AG10803 (cell line): ENCODE measurements at regions not wholly inside any gene's neighbourhood (a gene's known extent, or its start where the extent isn't known, plus 50 kb on each side); places are given as distances from the start of the nearest gene placed in this dataset.
A peak's percentile ranks its signal among the peaks of the same experiment; 100 is the strongest.

ENCODE experiments used
- DNase-seq: peaks from one replicate; pipeline ENCODE4 v3.0.0; 2010; ENCODE audit warnings: low read depth
- H3K4me3 ChIP-seq: 2 replicates; pipeline ENCODE4 v1.5.1; 2011; ENCODE audit warnings: mild to moderate bottlenecking, low read length, control low read depth
- TF ChIP-seq, protein P1 (sequence below): conservative IDR thresholded peaks from 2 replicates; pipeline ENCODE4 v1.5.1; 2011; ENCODE audit warnings: mild to moderate bottlenecking, low read length, control low read depth, inconsistent platforms

DNA sequence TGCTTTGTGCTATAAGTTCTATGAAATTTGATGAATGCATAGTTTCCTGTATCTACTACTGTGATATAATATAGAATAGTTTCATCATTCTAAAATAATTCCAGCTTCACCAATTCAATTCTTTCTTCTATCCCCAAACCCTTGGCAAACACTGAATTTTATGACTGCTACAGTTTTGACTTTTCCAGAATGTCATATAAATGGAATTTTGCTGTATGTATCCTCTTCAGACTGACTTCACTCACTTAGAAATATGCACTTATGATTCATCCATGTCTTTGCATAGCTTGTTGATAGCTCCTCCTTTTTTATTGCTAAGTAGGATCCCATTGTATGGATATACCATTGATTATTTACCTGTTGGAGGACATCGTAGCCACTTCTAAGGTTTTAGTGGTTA, 89.1 kb upstream of the HS3ST3A1 start:
- no peak for DNase-seq
- H3K4me3 ChIP-seq, result no peak overlapping the region
- TF ChIP-seq, protein P1, sequence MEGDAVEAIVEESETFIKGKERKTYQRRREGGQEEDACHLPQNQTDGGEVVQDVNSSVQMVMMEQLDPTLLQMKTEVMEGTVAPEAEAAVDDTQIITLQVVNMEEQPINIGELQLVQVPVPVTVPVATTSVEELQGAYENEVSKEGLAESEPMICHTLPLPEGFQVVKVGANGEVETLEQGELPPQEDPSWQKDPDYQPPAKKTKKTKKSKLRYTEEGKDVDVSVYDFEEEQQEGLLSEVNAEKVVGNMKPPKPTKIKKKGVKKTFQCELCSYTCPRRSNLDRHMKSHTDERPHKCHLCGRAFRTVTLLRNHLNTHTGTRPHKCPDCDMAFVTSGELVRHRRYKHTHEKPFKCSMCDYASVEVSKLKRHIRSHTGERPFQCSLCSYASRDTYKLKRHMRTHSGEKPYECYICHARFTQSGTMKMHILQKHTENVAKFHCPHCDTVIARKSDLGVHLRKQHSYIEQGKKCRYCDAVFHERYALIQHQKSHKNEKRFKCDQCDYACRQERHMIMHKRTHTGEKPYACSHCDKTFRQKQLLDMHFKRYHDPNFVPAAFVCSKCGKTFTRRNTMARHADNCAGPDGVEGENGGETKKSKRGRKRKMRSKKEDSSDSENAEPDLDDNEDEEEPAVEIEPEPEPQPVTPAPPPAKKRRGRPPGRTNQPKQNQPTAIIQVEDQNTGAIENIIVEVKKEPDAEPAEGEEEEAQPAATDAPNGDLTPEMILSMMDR, result no peak

DNA sequence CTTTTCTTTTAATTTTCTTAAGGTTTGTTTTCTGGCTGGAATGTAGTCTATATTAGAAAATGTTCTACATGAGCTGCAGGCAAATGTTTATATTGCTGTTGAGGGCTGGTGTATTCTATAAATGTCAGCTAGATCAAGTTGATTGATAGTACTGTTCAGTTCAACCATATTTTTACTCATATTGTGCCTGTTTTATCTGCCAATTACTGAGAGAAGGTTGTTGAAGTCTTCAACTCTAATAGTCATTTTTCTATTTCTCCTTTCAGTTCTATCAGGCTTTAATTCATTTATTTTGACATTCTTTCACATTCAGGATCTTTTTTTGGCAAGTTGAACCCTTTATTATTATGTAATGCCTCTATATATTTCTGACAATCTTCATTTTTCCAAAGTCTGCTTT, 93.2 kb upstream of the HS3ST3A1 start:
- DNase-seq, result no peak
- no peak overlapping the region for H3K4me3 ChIP-seq
- TF ChIP-seq, protein P1, result no peak

DNA sequence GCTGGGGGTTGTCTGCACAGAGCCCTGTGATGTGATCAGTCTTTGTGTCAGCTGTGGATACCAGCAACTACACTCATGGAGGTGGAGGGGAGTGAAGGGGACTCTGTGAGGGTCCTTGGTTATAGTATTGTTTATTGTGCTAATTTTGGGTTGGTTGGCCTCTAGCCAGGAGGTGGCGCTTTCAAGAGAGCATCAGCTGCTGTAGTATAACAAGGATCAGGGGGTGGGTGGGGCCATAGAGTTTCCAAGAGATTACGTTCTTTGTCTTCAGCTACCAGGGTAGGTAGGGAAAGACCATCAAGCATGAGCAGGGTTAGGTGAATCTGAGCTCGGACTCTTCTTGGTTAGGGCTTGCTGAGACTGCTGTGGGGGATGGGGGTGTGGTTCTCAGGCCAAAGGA, 97.1 kb upstream of the HS3ST3A1 start:
- TF ChIP-seq, protein P1, result no peak
- H3K4me3 ChIP-seq, result no peak overlapping the region
- DNase-seq, result no peak

DNA sequence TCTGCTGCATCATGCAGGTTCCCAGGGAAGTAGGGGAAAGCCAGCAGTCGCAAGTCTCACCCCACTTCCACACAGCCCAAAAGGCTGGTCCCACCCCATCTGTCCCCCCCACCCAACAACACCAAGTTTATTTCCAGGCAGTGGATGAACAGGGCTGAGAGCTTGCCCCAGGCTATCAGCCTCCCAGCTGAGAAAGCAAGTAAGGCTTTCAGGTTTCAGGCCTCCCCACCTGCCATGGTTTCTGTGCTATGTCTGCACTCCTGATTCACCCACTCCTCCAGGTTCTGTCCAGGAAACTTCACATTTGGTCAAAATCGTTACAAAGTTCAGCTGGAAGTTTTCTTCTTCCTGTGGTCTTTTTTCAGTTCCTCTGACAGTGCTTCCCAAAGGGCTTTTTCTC, 97.5 kb upstream of the HS3ST3A1 start:
- no peak overlapping the region for H3K4me3 ChIP-seq
- no peak for DNase-seq
- TF ChIP-seq, protein P1, result no peak

DNA sequence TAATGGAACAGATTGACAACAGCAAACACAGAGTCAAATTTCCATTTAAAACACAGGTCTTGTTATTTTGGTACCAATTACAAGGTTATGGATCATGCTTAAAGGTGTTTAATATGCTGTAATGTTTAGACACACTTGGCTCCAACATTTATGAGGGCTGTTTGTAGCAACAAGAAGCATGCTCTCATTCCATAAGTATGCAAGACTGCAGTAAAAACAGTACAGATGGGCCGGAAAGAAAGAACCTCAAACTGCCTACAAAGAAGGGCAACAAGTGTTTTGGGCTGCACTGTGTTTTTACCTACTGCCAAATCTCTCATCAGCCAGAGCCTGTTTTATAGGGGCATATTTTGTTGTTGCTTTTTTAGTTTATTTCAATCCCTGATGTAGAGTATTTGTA, 100.5 kb upstream of the HS3ST3A1 start:
- TF ChIP-seq, protein P1, result no peak
- peak; percentile 85 for DNase-seq
- no peak overlapping the region for H3K4me3 ChIP-seq

DNA sequence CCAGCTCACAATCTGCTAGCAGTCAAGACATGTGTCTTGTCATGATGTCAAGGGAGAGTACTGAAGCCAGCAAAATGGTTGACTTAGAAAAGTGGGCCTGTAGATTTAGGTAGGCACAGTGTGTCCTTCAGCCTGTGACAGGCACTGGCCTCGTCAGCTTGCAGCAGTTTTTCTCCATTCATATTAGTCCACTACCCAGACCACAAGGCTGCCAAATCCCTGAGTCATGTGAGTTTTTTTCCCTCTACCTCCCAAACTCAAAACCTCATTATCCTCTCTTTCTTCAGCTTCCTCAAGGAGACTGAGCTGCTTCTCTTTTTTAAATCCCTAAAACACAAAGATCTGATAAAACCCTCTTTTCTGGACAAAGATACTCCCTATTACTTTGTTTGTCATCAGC, 102.6 kb upstream of the HS3ST3A1 start:
- no peak overlapping the region for H3K4me3 ChIP-seq
- DNase-seq, result peak; percentile 80
- TF ChIP-seq, protein P1, result no peak

DNA sequence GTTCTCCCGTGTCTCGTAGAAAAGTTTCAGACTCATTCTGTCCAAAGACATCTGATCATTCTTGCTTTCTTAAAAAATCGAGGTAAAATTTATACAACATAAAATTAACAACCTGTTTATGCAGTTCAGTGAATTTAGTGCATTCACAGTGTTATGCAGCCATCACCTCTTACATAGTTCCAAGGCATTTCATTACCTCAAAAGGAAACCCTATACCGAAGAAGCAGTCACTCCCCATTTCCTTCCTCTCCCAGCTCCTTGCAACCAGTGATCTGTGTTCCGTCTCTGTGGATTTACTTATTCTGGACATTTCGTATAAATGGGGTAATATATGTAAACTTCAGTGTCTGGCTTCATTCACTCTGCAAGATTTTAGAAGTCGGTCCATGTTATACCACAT, 103.5 kb upstream of the HS3ST3A1 start:
- TF ChIP-seq, protein P1, result no peak
- DNase-seq, result no peak
- H3K4me3 ChIP-seq, result no peak overlapping the region
